NCI-H460 (cell line): ENCODE measurements at regions not wholly inside any gene's neighbourhood (a gene's known extent, or its start where the extent isn't known, plus 50 kb on each side); places are given as distances from the start of the nearest gene placed in this dataset.
"Not testable (repeated sequence)": the region's sequence is repeated elsewhere in the genome, so short reads cannot be mapped to it uniquely, and the experiment has no call there.

ENCODE experiments used
- DNase-seq: peaks from one replicate; pipeline ENCODE4 v3.0.0-alpha.2; 2016; ENCODE audit warnings: low read depth; ENCODE audit errors: extremely low read depth

GRCh38 chr2:17373041-17373440 lies 145.2 kb downstream of the RAD51AP2 start:
- no peak for DNase-seq

- no peak for DNase-seq
Observed at GRCh38 chr2:17363846-17364245, 154.4 kb downstream of the RAD51AP2 start.

GRCh38 chr2:17362956-17363355 lies 155.3 kb downstream of the RAD51AP2 start:
- no peak for DNase-seq

GRCh38 chr2:17355608-17356329 lies 162.5 kb downstream of the RAD51AP2 start:
- DNase-seq: no peak

GRCh38 chr2:17353263-17353662 lies 165.0 kb downstream of the RAD51AP2 start:
- no peak for DNase-seq

- DNase-seq: not testable (repeated sequence)
Observed at GRCh38 chr2:17342692-17343091, 175.5 kb downstream of the RAD51AP2 start.

GRCh38 chr2:17337507-17337906 lies 180.7 kb downstream of the RAD51AP2 start:
- no peak for DNase-seq

GRCh38 chr2:17336458-17336857 lies 181.8 kb downstream of the RAD51AP2 start:
- DNase-seq: no peak

GRCh38 chr2:17334300-17334699 lies 183.9 kb downstream of the RAD51AP2 start:
- DNase-seq: no peak

GRCh38 chr2:17331636-17332035 lies 186.6 kb downstream of the RAD51AP2 start:
- no peak for DNase-seq

GRCh38 chr2:17328161-17328560 lies 190.1 kb downstream of the RAD51AP2 start:
- DNase-seq: no peak

- DNase-seq: no peak
Observed at GRCh38 chr2:17327649-17328048, 190.6 kb downstream of the RAD51AP2 start.

GRCh38 chr2:17326717-17327116 lies 191.5 kb downstream of the RAD51AP2 start:
- DNase-seq: no peak

- no peak for DNase-seq
Observed at GRCh38 chr2:17323697-17324096, 194.5 kb downstream of the RAD51AP2 start.

GRCh38 chr2:17322461-17322860 lies 195.8 kb downstream of the RAD51AP2 start:
- DNase-seq: no peak

GRCh38 chr2:17319090-17319489 lies 199.2 kb downstream of the RAD51AP2 start:
- DNase-seq: no peak

GRCh38 chr2:17318013-17318412 lies 200.2 kb downstream of the RAD51AP2 start:
- no peak for DNase-seq

GRCh38 chr2:17317439-17317976 lies 200.7 kb downstream of the RAD51AP2 start:
- no peak for DNase-seq

GRCh38 chr2:17313261-17313660 lies 205.0 kb downstream of the RAD51AP2 start:
- no peak for DNase-seq

GRCh38 chr2:17311771-17312511 lies 206.3 kb downstream of the RAD51AP2 start:
- DNase-seq: no peak

- DNase-seq: no peak
Observed at GRCh38 chr2:17311106-17311619, 207.1 kb downstream of the RAD51AP2 start.
